ENCODE measurements at regions not wholly inside any gene's neighbourhood (a gene's known extent, or its start where the extent isn't known, plus 50 kb on each side); places are given as distances from the start of the nearest gene placed in this dataset.

- H3K27ac ChIP-seq (ENCODE audit: low read depth, low read length): no peak overlapping the region
- H3K27me3 ChIP-seq (ENCODE audit: control insufficient read depth, insufficient read depth, low read length): no peaks in the 10 kb centered on the region
- H3K4me3 ChIP-seq (ENCODE audit: low read depth, low read length): no peak overlapping the region
- POLR2A ChIA-PET: no interaction called here
- no peak for DNase-seq (ENCODE audit: low read depth, low spot score)
- H3K9me3 ChIP-seq (ENCODE audit: control insufficient read depth, insufficient read depth, low read length): no peaks in the 10 kb centered on the region
- CTCF ChIA-PET: no interaction called here
- no peak for TF ChIP-seq CTCF (IDR thresholded peaks at IDR 0.05; ENCODE audit: low read depth, low read length)
Measured at GRCh38 chr1:72745413-72745812, 463.1 kb upstream of the NEGR1 start.

- no peak for TF ChIP-seq CTCF (IDR thresholded peaks at IDR 0.05; ENCODE audit: low read depth, low read length)
- Histone ChIP-seq H3K27ac (ENCODE audit: low read depth, low read length) (no peak overlapping the region), H3K4me3 (ENCODE audit: low read depth, low read length) (no peak overlapping the region), H3K27me3 (ENCODE audit: control insufficient read depth, insufficient read depth, low read length) (no peaks in the 10 kb centered on the region), H3K9me3 (ENCODE audit: control insufficient read depth, insufficient read depth, low read length) (no peaks in the 10 kb centered on the region)
- CTCF ChIA-PET: interaction anchor here (0.6 kb wide), 1 partner anchor 549 kb away, joined by 3 read pairs; no protein-coding TSS in a partner anchor
- POLR2A ChIA-PET: no interaction called here
- no peak for DNase-seq (ENCODE audit: low read depth, low spot score)
Measured at GRCh38 chr1:72734415-72734814, 452.1 kb upstream of the NEGR1 start.

GRCh38 chr1:72724951-72725861, 442.9 kb upstream of the NEGR1 start:
- CTCF ChIA-PET: no interaction called here
- no peaks in the 10 kb centered on the region for H3K27me3 ChIP-seq (ENCODE audit: control insufficient read depth, insufficient read depth, low read length)
- 0 out of 2 replicates have a peak, but pooled peaks cover 4% of the 10 kb centered on the region for H3K9me3 ChIP-seq (ENCODE audit: control insufficient read depth, insufficient read depth, low read length)
- no peak overlapping the region for H3K4me3 ChIP-seq (ENCODE audit: low read depth, low read length)
- H3K27ac ChIP-seq (ENCODE audit: low read depth, low read length): no peak overlapping the region
- POLR2A ChIA-PET: no interaction called here
- no peak for DNase-seq (ENCODE audit: low read depth, low spot score)
- no peak for TF ChIP-seq CTCF (IDR thresholded peaks at IDR 0.05; ENCODE audit: low read depth, low read length)

- ChIA-PET POLR2A (no interaction called here), CTCF (interaction anchor here (0.7 kb wide), 2 partner anchors 46 to 53 kb away, joined by 3 to 6 read pairs; no protein-coding TSS in a partner anchor)
- Histone ChIP-seq H3K27ac (ENCODE audit: low read depth, low read length) (no peak overlapping the region), H3K4me3 (ENCODE audit: low read depth, low read length) (no peak overlapping the region), H3K27me3 (ENCODE audit: control insufficient read depth, insufficient read depth, low read length) (no peaks in the 10 kb centered on the region), H3K9me3 (ENCODE audit: control insufficient read depth, insufficient read depth, low read length) (no peaks in the 10 kb centered on the region)
- no peak for TF ChIP-seq CTCF (IDR thresholded peaks at IDR 0.05; ENCODE audit: low read depth, low read length)
- no peak for DNase-seq (ENCODE audit: low read depth, low spot score)
Measured at GRCh38 chr1:72705921-72706320, 423.6 kb upstream of the NEGR1 start.

- DNase-seq (ENCODE audit: low read depth, low spot score): no peak
- ChIA-PET CTCF (interaction anchor here (0.7 kb wide), 3 partner anchors 24 to 54 kb away, joined by 3 to 6 read pairs (median 3); no protein-coding TSS in a partner anchor), POLR2A (no interaction called here)
- Histone ChIP-seq H3K4me3 (ENCODE audit: low read depth, low read length) (no peak overlapping the region), H3K27me3 (ENCODE audit: control insufficient read depth, insufficient read depth, low read length) (no peaks in the 10 kb centered on the region), H3K27ac (ENCODE audit: low read depth, low read length) (no peak overlapping the region), H3K9me3 (ENCODE audit: control insufficient read depth, insufficient read depth, low read length) (no peaks in the 10 kb centered on the region)
- no peak for TF ChIP-seq CTCF (IDR thresholded peaks at IDR 0.05; ENCODE audit: low read depth, low read length)
Measured at GRCh38 chr1:72704841-72705477, 422.6 kb upstream of the NEGR1 start.
